HEK293 (cell line): ENCODE measurements at regions not wholly inside any gene's neighbourhood (a gene's known extent, or its start where the extent isn't known, plus 50 kb on each side); places are given as distances from the start of the nearest gene placed in this dataset.

ENCODE experiments used
- CTCF ChIA-PET: fragments of 350-600 bp; formaldehyde crosslinking; extraction: SDS; loops from one replicate; lab custom pipeline; 2021; ENCODE audit warnings: antibody characterized with exemption; lab: Yijun Ruan, JAX
- POLR2A ChIA-PET: fragments of 300-600 bp; formaldehyde crosslinking; extraction: SDS; loops from one replicate; lab custom pipeline; 2020; ENCODE audit warnings: antibody characterized with exemption, inconsistent platforms; lab: Yijun Ruan, JAX
- H3K27ac ChIP-seq: fragments of 200-500 bp; sonication (Bioruptor generic); 2 replicates; pipeline ENCODE4 v1.5.1; 2014; ENCODE audit warnings: low read depth, low read length, control low read depth, inconsistent platforms; ENCODE audit errors: extremely low read depth
- H3K36me3 ChIP-seq, 2 experiments: fragments of 200-500 bp in 1 of 2; sonication (Bioruptor generic) in 1 of 2; 1 replicate in 1 of 2; 2 replicates in 1 of 2; pipeline ENCODE4 v1.5.1; 2014 to 2017; ENCODE audit warnings: inconsistent platforms in 2 of 2, low read length in 2 of 2; ENCODE audit not compliant: control insufficient read depth in 2 of 2, insufficient read depth in 1 of 2
- H3K4me1 ChIP-seq: fragments of 200-500 bp; sonication (Bioruptor generic); 2 replicates; pipeline ENCODE4 v1.5.1; 2014; ENCODE audit warnings: mild to moderate bottlenecking, low read length, inconsistent platforms; ENCODE audit not compliant: control insufficient read depth, insufficient read depth
- H3K4me3 ChIP-seq: 2 replicates; pipeline ENCODE4 v1.5.1; 2011; ENCODE audit warnings: low read depth, mild to moderate bottlenecking, control low read depth, low read length, moderate library complexity
- H3K9me3 ChIP-seq: fragments of 200-500 bp; sonication (Bioruptor generic); 2 replicates; pipeline ENCODE4 v1.5.1; 2014; ENCODE audit warnings: low read depth, low read length, inconsistent platforms; ENCODE audit not compliant: control insufficient read depth, insufficient read depth
- ATF2 ChIP-seq: fragments of 450-650 bp; formaldehyde crosslinking; IDR thresholded peaks from 2 replicates; pipeline ENCODE4 v1.5.1; 2016; ENCODE audit warnings: missing biosample characterization, missing genetic modification characterization, low read depth
- EGR2 ChIP-seq: fragments of 450-650 bp; formaldehyde crosslinking; IDR thresholded peaks from 2 replicates; pipeline ENCODE4 v1.5.1; 2016; ENCODE audit warnings: low read depth, missing biosample characterization, missing genetic modification characterization
- GLI4 ChIP-seq: fragments of 450-650 bp; formaldehyde crosslinking; IDR thresholded peaks from 2 replicates; pipeline ENCODE4 v1.5.1; 2016; ENCODE audit warnings: missing biosample characterization, missing genetic modification characterization
- GLIS1 ChIP-seq: fragments of 450-650 bp; formaldehyde crosslinking; IDR thresholded peaks from 2 replicates; pipeline ENCODE4 v1.5.1; 2016; ENCODE audit warnings: missing biosample characterization, missing genetic modification characterization
- RBAK ChIP-seq: fragments of 450-650 bp; formaldehyde crosslinking; IDR thresholded peaks from 2 replicates; pipeline ENCODE4 v1.5.1; 2016; ENCODE audit warnings: missing biosample characterization, missing genetic modification characterization
- ZBTB20 ChIP-seq: fragments of 450-650 bp; formaldehyde crosslinking; IDR thresholded peaks from 2 replicates; pipeline ENCODE4 v1.5.1; 2016; ENCODE audit warnings: missing biosample characterization, missing genetic modification characterization
- ZBTB21 ChIP-seq: fragments of 450-650 bp; formaldehyde crosslinking; IDR thresholded peaks from 2 replicates; pipeline ENCODE4 v1.5.1; 2017; ENCODE audit warnings: missing biosample characterization, missing genetic modification characterization
- ZEB2 ChIP-seq: fragments of 450-650 bp; formaldehyde crosslinking; IDR thresholded peaks from 2 replicates; pipeline ENCODE4 v1.5.1; 2016; ENCODE audit warnings: missing biosample characterization, missing genetic modification characterization
- ZNF114 ChIP-seq: fragments of 450-650 bp; formaldehyde crosslinking; IDR thresholded peaks from 2 replicates; pipeline ENCODE4 v1.5.0; 2017; ENCODE audit warnings: missing biosample characterization, missing genetic modification characterization
- ZNF132 ChIP-seq: fragments of 450-650 bp; formaldehyde crosslinking; IDR thresholded peaks from 2 replicates; pipeline ENCODE4 v1.5.1; 2017; ENCODE audit warnings: missing biosample characterization, missing genetic modification characterization, borderline replicate concordance
- ZNF148 ChIP-seq: fragments of 450-650 bp; formaldehyde crosslinking; IDR thresholded peaks from 2 replicates; pipeline ENCODE4 v1.5.0; 2017; ENCODE audit warnings: missing biosample characterization, missing genetic modification characterization, borderline replicate concordance
- ZNF292 ChIP-seq: fragments of 450-650 bp; formaldehyde crosslinking; IDR thresholded peaks from 2 replicates; pipeline ENCODE4 v1.5.1; 2016; ENCODE audit warnings: low read depth, missing biosample characterization, missing genetic modification characterization, borderline replicate concordance
- ZNF623 ChIP-seq: fragments of 450-650 bp; formaldehyde crosslinking; IDR thresholded peaks from 2 replicates; pipeline ENCODE4 v1.5.1; 2016; ENCODE audit warnings: missing biosample characterization, missing genetic modification characterization
- ZNF670 ChIP-seq: fragments of 450-650 bp; formaldehyde crosslinking; IDR thresholded peaks from 2 replicates; pipeline ENCODE4 v1.5.1; 2016; ENCODE audit warnings: missing biosample characterization, missing genetic modification characterization, low read depth
- ZNF830 ChIP-seq: fragments of 450-650 bp; IDR thresholded peaks from 2 replicates; pipeline ENCODE4 v1.5.0; 2018; ENCODE audit warnings: missing biosample characterization, missing genetic modification characterization, low read depth, mild to moderate bottlenecking, moderate library complexity
- TF ChIP-seq, protein P1 (sequence below): fragments of 450-650 bp; formaldehyde crosslinking; IDR thresholded peaks from 2 replicates; pipeline ENCODE4 v1.5.1; 2017; ENCODE audit warnings: missing biosample characterization, missing genetic modification characterization

GRCh38 chr1:30271401-30272276 is 451.7 kb downstream of the MATN1 start:
- CTCF ChIA-PET = no interaction called here
- no peak overlapping the region for H3K4me3 ChIP-seq
- H3K4me1 ChIP-seq = no peaks in the 10 kb centered on the region
- POLR2A ChIA-PET = no interaction called here
- H3K27ac ChIP-seq = no peak overlapping the region
- no peaks in the 10 kb centered on the region for H3K36me3 ChIP-seq
- no peak for TF ChIP-seq ZNF292 (tag by site-specific recombination)
- TF ChIP-seq ZBTB21 (tag by site-specific recombination) = no peak
- TF ChIP-seq ZNF132 = no peak
- no peak for TF ChIP-seq ZBTB20 (tag by site-specific recombination)
- no peaks in the 10 kb centered on the region for H3K9me3 ChIP-seq

DNA sequence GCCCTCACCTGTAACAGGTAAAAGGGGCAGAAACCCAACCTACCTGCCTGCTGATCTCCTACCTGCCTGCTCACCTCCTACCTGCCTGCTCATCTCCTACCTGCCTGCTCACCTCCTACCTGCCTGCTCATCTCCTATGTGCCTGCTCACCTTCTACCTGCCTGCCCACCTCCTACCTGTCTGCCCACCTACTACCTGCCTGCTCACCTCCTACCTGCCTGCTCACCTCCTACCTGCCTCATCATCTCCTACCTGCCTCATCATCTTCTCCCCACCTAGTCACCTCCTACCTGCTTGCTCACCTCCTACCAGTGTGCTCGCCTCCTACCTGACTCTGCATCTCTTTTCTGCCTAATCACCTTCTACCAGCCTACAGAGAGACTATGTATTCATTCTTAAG is 452.9 kb downstream of the MATN1 start:
- no peaks in the 10 kb centered on the region for H3K9me3 ChIP-seq
- ChIA-PET CTCF (interaction anchor here (0.7 kb wide), 1 partner anchor 477 kb away, joined by 3 read pairs; no protein-coding TSS in a partner anchor), POLR2A (no interaction called here)
- no peaks in the 10 kb centered on the region for H3K36me3 ChIP-seq
- no peak overlapping the region for H3K4me3 ChIP-seq
- H3K4me1 ChIP-seq = no peaks in the 10 kb centered on the region
- H3K27ac ChIP-seq = no peak overlapping the region
- TF ChIP-seq ATF2 (tag by site-specific recombination) (no peak), ZNF623 (no peak), ZNF670 (no peak), ZNF114 (tag by site-specific recombination) (no peak), EGR2 (peak; percentile 72; the same call in 1 of the 2 replicates), ZEB2 (tag by site-specific recombination) (peak; percentile 97)
- TF ChIP-seq, protein P1, sequence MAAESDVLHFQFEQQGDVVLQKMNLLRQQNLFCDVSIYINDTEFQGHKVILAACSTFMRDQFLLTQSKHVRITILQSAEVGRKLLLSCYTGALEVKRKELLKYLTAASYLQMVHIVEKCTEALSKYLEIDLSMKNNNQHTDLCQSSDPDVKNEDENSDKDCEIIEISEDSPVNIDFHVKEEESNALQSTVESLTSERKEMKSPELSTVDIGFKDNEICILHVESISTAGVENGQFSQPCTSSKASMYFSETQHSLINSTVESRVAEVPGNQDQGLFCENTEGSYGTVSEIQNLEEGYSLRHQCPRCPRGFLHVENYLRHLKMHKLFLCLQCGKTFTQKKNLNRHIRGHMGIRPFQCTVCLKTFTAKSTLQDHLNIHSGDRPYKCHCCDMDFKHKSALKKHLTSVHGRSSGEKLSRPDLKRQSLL (tag by site-specific recombination) = no peak

DNA sequence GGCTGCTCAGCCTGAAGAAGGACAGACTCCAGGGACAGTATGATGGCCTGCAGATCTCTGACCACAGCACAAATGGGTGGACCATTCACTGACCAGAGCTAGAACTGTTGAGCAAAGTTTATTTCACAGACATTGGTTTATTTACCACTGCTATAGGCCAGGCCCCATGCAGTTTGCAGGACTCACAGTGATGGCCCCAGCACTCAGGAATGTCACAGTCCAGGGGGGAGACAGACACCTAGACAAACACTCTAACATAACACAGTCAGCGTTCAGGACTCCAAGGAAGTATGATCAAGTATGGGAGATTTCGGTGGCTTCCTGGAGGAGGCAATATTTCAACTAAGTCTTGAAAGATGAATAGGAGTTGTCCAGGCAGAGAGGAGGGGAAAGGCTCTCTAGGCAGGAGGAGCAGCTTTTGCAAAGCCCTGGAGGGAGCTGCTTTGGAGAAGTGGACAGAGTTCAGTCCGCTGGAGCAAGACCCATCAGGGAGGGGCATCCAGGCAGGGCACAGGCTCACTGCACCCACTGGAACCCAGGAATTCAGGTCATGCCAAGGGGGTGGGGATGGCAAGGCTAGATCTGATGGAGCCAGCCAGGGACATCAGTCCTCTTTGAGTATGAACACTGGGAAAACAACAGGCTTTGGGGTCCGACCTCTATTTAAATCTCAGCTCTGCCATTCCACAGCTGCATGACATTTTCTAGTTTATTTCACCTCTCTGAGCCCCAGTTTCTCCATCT is 454.3 kb downstream of the MATN1 start:
- POLR2A ChIA-PET = no interaction called here
- CTCF ChIA-PET = interaction anchor here (0.6 to 1.1 kb wide), 2 partner anchors 111 to 1031 kb away, joined by 3 to 4 read pairs; no protein-coding TSS in a partner anchor
- Histone ChIP-seq H3K4me3 (no peak overlapping the region), H3K27ac (no peak overlapping the region), H3K36me3 (no peaks in the 10 kb centered on the region), H3K9me3 (no peaks in the 10 kb centered on the region), H3K4me1 (no peaks in the 10 kb centered on the region)
- no peak for TF ChIP-seq ZNF830 (tag by site-specific recombination)
- no peak for TF ChIP-seq RBAK (tag by site-specific recombination)
- TF ChIP-seq GLIS1 = peak; percentile 68
- TF ChIP-seq ZNF148 = no peak
- no peak for TF ChIP-seq GLI4 (tag by site-specific recombination)
